Glomerular visceral epithelial cell (primary cell): ENCODE measurements at regions not wholly inside any gene's neighbourhood (a gene's known extent, or its start where the extent isn't known, plus 50 kb on each side); places are given as distances from the start of the nearest gene placed in this dataset.
A peak's percentile ranks its signal among the peaks of the same experiment; 100 is the strongest.

ENCODE experiments used
- DNase-seq: peaks from one replicate; pipeline ENCODE4 v3.0.0-alpha.2; 2016; ENCODE audit errors: extremely low spot score

DNA sequence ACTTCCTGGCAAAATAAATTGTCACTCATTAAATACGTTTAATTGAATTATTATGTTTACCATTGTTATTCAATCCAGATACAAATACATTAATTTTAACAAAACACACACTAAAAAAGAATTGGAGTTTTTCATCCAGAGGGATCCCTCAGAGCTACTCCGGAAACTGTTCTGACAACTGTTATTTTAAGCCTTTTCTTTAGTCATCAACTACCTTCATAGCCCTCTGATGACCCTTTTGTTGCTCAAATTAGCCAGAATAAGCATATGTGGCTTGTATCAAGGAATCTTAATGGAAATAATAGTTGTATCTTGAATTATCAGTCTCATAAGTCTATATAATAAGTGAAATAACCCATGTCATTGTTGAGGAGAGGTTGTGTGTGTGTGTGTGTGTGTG, 405.4 kb upstream of the FAT3 start:
- DNase-seq = no peak

DNA sequence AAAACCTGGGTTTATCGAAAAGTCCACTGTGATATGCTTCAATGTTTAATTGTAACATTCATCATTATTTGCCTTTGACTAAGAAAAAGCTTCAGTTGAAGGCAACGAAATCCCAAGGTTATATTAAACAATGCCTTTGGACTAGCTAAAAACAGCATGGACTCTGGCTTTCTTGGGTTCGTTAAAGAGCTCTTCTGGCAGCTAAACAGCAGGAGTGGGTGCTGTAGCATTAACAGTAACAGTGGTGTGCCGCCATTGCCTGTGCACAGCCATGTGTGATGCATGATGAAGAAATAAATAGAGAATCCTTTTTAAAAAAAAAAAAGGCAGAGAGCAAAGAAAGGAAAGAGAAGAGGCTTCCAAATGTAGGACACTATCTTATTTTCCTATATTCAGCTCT, 406.6 kb upstream of the FAT3 start:
- DNase-seq = no peak

- no peak for DNase-seq
Measured at GRCh38 chr11:91813263-91813662, 411.4 kb upstream of the FAT3 start.

DNA sequence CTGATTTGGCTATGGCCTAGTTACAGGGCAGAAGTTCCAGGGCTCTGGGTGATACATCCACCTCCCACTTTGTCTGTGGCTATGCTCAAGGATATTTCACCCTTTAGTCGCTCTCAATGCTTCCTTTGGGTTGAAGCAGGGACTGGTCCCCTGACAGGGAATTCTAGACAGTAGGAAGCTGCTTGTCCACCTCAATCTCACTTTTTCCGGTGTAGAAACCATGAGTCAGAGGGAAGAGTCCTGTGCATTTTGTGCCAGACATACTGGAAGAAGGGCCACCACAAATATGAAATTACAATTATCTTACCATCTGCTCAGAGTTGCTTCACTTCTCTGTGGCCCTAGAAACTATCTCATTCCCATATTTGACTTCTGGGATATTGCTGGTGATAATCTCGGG, 413.7 kb upstream of the FAT3 start:
- no peak for DNase-seq

DNA sequence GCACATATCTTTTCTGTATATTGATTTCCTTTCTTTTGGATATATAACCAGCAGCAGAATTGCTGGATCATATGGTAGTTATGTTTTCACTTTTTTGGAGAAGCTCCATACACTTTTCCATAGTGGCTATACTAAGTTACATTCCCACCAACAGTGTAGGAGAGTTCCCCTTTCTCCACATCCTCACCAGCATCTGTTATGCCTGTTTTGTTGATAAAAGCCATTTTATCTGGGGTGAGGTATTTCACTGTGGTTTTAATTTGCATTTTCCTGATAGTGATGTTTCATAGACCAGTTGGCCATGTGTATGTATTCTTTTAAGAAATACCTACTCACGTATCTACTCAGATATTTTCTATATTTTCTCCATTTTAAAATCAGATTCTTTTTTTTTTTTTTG, 419.3 kb upstream of the FAT3 start:
- DNase-seq = no peak

- DNase-seq = peak; percentile 7
Measured at GRCh38 chr11:91804042-91804441, 420.6 kb upstream of the FAT3 start.

- DNase-seq = no peak
Measured at GRCh38 chr11:91802475-91802874, 422.1 kb upstream of the FAT3 start.

DNA sequence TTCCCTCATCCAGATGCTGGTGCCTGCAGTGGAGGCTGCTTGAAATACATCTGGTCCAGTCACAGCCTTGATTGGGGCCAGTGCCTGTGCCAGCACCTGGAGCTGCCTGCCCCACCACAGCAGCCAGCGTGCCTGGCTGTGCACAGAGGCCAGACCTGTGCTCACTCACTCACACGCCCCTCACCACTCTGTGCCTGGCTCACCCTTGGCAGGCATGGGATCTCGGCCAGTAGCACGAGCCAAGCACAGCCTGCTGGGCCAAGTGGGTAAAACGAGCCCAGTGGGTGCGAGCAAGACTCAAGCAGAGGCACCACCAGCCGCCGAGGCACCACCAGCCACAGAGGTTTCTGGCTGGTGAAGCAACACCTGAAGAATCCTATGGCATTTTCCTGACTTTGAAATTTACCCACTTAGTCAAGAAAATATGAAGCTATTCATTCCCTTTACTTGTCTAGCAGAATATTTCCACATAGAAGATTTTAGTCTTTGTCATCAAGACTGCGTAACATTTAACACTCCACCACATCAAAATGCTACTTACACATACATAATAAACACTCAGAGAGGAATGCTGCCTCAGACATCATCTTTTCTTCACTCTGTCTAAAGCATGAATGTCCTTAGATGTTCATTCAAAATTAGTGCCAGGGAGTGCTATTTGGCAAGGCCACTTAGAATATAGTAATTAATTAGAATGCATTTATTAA, 424.3 kb upstream of the FAT3 start:
- no peak for DNase-seq

DNA sequence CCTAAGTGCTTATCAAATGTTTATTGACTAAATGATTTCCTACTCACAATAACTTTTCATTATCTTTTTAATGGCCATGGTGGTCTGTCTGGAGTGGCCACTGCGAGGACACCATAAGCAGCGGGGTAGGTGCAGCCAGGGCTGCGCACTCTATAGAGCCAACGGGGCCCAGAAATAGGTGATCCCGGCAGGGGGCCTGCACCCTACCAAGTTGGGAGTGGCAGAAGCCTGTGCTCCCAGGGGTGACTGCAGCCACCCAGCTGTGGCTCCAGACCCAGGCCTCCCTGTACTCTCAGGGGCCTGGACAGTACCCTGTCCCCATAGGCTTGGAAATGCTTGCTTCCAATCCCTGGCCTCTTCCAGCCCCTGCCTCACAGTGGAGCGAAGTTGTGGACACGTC, 426.4 kb upstream of the FAT3 start:
- DNase-seq = no peak

DNA sequence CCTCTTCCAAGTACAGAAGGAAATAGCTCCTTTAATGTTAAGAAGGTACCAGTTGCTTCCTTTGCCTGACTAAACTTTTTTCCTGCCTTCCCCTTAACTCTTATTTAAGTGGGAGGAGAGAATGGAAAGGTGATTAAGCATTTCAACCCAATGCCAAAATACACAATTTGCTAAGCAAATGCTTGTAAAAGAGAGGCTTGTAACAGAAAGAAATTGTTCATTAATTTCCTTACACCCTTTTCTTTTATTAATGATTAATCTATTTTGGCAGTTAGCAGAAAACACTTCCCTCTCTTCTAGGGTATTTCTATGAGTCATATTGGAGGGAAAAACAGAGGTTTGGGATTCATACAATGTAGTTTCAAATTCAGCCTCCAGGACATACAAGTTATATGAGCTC, 427.6 kb upstream of the FAT3 start:
- peak; percentile 55 for DNase-seq

GRCh38 chr11:91795139-91795887, 429.3 kb upstream of the FAT3 start:
- no peak for DNase-seq

GRCh38 chr11:91794146-91794545, 430.5 kb upstream of the FAT3 start:
- no peak for DNase-seq

DNA sequence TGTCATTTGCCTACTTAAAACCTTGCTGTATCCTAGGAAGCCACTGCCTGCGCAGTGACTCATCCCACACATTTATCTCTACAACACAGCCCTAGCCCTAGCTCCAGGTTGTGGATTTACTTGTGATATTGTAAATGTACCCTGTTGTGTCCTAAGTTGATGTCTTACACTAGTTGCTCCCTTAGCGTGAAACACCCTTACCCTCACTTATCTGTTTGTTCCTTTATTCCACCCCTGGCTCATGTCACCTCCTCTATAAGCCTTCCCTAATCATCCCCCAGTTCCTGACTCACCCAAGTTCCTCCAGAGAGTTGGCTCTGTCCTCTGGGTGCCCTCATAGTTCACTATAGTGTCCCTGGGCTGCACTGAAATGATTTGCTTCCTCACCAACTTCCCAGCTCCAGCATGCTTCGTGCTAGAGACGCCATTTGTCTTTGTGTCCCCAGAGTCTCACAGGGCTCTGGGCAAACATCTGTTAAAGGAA, 431.8 kb upstream of the FAT3 start:
- DNase-seq = no peak

DNA sequence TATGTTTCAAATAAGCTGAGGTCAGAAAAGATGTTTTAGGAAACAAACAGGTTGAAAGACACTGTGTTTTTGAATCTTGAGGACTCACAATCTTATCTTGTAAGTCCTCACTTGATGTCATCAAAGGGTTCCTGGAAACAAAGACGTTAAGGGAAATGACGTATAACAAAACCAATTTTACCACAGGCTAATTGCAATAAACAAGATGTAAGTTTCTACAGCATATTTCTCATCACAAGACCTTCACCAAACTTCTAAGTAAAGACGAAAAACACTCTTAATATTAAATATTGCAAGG, 433.5 kb upstream of the FAT3 start:
- no peak for DNase-seq

GRCh38 chr11:91790346-91791170, 434.1 kb upstream of the FAT3 start:
- DNase-seq = no peak

DNA sequence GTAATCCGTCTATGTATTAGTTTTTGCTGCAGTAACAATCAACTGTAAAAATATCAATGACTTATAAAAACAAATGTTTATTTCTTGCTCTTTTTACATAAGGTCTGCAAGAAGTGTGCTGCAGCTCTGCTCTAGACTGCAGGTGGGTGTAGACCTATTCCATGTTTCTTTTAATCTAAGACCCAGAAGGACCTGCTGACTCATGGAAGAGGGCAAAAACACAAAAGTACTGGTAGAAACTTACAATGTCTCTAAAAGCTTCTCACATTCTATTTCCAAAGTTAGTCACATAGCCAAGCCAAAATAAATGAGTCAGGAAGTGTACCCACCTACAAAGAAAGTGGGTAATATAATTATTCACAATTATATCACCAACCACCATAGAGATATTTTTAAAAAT, 435.9 kb upstream of the FAT3 start:
- no peak for DNase-seq

GRCh38 chr11:91786097-91786496, 438.5 kb upstream of the FAT3 start:
- no peak for DNase-seq

DNA sequence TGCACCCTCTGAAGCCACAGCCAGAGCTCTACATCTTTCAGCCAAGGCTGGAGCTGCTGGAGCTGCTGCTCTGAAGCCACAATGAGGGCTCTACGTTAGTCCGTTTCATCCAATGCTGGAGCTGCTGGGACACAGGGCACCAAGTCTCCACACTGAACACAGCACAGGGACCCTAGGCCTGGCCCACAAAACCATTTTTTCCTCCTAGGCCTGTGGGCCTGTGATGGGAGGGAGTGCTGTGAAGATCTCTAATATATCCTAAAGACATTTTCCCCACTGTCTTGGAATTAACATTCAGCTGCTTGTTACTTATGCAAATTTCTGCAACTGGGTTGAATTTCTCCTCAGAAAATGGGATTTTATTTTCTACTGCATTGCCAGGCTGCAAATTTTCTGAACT, 441.4 kb upstream of the FAT3 start:
- DNase-seq = no peak

GRCh38 chr11:91778758-91779157, 445.9 kb upstream of the FAT3 start:
- no peak for DNase-seq

DNA sequence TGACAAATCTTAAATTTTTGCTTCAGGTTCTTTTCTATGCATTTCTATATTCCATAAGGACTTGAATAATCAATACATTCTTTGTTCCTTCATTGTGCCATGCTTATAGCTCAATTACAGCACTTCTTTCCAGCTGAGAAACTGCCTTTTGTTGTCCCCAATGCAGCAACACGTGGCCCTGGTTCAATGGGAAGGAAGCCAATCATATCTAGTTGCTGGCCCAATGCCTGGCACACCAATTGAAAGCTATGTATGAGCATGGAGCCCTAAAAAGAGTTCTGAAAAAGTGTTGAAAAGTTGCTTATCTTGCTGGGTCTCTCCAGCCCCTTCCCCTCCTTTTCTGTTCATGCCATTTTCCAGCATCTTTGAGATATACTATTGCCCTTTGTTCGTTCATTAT, 448.0 kb upstream of the FAT3 start:
- no peak for DNase-seq

GRCh38 chr11:91773090-91773489, 451.5 kb upstream of the FAT3 start:
- DNase-seq = peak; percentile 25

GRCh38 chr11:91771961-91772360, 452.7 kb upstream of the FAT3 start:
- DNase-seq = no peak

DNA sequence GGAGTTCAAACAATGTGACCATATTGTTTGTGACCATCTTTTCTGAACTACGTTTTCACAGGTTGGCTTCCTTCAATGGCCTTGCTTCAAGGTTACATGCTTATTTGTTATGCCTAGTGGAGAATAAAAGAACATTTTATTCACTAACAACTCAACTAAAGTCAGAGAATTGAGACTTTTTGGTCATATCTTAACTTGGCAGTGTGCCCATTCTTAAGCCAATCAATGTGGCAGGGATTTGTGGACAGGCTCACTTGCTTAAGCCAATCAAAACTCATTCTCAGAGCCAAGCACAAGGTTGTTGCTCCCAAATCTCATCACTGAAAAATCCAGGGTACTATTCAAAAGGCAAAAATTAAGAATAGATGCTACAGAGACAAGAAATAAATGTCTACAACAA, 455.8 kb upstream of the FAT3 start:
- no peak for DNase-seq
